Superior temporal gyrus (tissue), 1 donor: ENCODE measurements at regions not wholly inside any gene's neighbourhood (a gene's known extent, or its start where the extent isn't known, plus 50 kb on each side); places are given as distances from the start of the nearest gene placed in this dataset.

Experiments used
- DNase-seq: peaks from one replicate; pipeline ENCODE4 v3.0.0-alpha.2; 2016; ENCODE audit errors: extremely low spot score

DNA sequence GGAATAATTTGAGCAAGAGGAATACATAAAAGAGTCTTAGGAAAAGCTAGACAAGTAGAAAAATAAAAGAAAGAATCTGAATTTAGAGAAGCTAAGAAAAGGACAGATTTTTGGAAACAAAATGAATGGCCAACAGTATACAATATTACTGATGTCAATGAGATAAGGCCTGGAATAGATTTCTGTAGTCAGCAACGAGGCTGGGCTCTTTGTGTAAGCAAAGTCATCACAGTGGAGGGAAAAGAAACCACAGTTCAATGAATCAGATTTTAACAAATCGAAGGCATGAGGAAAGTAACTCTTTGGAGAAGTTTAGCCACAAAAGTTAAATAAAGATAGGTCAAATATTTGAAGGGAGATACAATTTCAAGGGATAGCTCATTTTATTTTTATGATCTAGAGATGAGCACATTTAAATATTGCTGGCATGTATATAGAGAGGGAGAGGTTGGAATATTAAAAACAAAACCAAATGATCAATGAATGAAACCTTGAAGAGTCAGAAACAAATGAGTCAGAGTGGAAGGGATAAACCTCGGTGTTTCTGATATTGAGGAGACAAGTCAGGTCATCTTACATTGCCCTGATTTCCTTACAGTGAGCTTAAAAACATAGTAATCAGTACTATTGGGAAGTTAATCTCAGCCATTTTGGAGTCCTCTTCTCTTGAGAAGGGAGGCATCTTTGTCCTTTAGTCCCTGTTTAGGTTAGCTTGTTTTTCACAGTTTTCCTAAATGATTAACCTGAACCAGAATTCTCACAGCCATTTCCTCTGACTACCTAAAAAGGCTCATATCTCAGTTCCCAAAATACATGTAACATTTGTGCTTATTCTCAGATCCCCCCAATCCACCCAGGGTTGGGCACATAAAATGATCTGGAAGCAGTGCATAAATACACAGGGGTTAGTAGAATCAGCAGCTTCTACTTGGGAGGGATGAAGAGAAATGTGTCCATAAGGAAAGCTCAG, 620.0 kb upstream of the B3GALT2 start:
- DNase-seq: no peak

DNA sequence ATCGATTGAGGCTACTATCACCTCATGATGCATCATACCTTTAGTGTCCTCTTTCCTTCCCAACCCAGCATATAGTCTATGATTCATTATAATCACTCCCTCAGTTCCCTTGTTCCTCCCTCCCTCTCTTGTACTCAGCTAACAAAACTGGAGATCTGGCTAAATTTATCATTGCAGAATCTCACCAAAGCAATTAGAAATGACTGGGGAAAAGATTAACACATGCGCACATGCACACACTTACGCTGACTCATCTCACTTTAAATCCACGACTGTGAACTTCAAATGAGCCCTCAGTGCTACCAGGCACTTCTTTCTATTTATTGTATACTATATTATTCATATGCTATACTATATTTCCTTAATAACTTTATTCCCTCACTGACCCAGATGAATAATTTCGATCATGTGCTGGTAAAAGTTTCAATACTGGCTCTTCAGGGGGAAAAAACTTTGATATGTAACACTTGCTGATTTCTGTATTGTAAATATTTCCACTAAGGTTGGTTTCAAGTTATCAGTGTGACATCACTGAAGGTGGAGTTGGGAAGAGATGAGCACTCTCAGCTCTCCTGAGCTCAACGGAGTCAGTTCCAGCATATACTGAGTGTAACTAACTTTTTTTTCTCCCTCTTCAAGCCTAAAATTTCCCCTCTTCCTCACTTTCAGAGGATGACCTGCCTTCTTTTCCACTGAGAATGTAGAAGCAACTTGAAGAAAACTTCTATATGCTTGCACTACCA, 613.7 kb upstream of the B3GALT2 start:
- DNase-seq: peak; percentile 34

GRCh38 chr1:193799371-193799770, 613.0 kb upstream of the B3GALT2 start:
- no peak for DNase-seq

- no peak for DNase-seq
These were observed 607.8 kb upstream of the B3GALT2 start for GRCh38 chr1:193794239-193794638.

DNA sequence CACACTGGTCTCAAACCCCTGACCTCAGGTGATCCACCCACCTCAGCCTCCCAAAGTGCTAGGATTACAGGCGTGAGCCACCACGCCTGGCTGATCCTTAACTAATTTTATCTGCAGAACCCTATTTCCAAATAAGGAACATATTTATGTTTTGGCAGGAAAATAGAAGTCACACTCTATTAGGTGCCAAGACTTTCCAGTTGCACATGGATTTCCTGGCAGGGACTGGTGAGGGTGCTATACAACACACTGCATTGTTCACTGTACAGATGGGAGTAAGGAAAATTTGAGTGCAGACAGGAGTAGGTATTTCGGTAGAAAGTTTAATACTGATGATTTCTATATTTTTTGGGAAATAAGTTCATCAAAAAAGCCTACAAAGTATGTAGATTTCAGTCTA, 605.3 kb upstream of the B3GALT2 start:
- DNase-seq: no peak

DNA sequence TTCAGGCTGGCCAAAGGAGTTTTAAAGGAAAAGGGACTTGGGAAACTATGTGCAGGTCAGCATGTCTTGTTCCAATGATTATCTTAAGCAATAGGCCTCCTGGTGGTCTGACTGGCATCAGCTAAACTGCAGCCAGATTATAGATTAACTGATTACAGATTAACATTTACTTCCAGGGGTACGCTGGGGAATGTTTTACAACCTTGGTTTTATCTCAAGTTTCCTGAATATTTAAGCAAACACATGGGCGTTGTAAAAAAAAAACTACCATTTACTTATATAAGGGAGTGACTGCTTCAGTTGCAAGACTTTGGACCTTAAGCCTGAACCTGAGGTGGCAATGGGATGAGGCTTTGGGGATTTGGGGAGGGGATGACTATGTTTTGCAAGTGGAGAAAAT, 600.6 kb upstream of the B3GALT2 start:
- DNase-seq: no peak

DNA sequence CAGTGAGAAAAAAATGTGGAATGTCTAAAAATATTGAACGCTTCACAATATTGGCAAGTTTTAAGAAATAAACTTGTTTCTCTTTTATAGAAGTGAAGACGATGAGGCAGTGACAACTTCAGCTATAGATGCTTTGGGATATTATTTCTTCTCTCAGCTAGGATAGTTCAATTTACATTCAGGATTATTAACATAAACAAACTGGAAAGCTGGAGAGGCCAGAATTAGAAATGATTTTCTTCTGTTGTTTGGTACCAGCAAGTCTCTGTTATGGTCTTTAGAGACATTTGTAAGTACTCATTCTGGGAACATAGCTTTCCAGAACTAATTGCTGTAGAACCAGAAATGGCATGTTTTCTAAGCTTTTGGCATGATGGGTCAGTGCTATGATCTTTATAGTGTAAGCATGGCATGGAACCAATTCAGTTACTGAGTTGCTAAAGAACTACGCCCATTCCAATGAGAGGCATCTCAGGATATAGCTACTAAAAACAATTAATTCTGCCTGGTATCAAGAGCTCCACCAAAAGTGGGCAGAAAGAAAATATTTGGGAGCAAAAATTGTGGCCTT, 599.5 kb upstream of the B3GALT2 start:
- no peak for DNase-seq

GRCh38 chr1:193774536-193775323, 588.3 kb upstream of the B3GALT2 start:
- DNase-seq: no peak

DNA sequence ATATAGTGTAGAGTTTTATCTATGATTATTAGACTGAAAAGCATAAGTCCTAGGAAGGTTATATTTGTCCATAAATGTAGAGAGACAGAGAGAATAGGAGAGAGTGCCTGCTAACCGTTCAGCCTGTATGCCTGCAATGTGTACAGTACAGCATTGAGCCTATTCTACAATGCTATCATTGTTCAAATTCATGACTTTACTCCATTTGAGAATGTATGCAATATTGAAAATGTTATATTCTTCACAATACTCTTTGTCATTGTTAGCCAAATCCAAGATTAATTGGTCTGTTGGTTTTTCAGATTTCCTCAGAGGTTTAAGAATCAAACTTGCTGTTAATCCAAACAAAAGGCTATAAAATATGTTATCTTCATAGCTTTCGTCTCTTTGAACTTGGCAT, 585.2 kb upstream of the B3GALT2 start:
- DNase-seq: no peak

GRCh38 chr1:193769651-193770050, 583.2 kb upstream of the B3GALT2 start:
- DNase-seq: no peak

- no peak for DNase-seq
These were observed 581.5 kb upstream of the B3GALT2 start for GRCh38 chr1:193767886-193768285.

DNA sequence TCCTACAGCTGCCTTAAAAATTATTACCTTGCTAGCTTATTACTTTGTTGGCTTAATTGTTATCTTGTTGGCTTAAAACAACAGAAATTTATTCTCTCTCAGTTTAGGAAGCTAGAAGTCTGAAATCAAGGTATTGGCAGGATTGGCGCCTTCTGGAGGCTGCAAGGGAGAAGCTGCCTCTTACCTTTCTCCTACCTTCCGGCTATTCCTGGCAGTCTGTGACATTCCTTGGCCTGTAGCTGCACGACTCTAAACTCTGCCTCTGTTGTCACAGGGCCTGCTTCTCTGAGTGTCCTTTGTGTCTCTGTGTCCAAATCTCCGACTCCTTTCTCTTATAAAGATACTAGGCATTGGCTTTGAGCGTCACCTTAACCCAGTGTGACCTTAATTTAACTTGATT, 579.9 kb upstream of the B3GALT2 start:
- DNase-seq: no peak

- DNase-seq: no peak
These were observed 576.9 kb upstream of the B3GALT2 start for GRCh38 chr1:193763266-193763665.

GRCh38 chr1:193762236-193762635, 575.8 kb upstream of the B3GALT2 start:
- DNase-seq: no peak

GRCh38 chr1:193755441-193755840, 569.0 kb upstream of the B3GALT2 start:
- no peak for DNase-seq

DNA sequence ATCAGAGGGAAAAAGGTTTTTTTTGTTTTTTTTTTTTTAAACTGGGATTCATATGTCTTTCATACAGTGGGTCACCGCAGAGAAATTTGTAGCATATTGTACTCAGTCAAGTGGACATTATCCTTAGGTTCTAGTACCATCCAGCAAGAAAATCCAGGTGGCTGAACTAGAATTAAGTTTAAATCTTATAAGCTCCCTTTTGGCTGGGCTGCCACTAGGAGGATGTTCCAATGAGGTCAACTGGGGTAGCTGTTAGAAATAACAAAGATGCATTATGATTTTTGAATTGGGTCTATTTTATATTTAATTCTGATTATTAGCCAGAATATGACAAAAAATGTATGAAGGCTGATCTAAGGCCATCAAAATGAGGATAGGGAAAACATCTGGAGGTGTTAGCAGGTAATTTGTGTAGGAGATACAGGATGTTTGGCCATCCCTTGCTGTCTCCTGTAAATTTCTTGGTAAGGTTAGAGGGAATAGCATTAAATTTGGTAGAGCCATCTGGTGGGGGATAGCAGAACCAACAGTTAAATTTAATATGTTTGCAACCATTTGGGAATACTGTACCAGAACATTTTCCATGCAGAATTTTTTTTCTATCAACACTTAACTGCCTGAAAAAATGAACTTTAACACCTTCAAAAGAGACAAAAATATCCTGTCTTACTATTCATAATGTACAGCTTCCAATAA, 568.5 kb upstream of the B3GALT2 start:
- no peak for DNase-seq

GRCh38 chr1:193754151-193754550, 567.7 kb upstream of the B3GALT2 start:
- DNase-seq: no peak

DNA sequence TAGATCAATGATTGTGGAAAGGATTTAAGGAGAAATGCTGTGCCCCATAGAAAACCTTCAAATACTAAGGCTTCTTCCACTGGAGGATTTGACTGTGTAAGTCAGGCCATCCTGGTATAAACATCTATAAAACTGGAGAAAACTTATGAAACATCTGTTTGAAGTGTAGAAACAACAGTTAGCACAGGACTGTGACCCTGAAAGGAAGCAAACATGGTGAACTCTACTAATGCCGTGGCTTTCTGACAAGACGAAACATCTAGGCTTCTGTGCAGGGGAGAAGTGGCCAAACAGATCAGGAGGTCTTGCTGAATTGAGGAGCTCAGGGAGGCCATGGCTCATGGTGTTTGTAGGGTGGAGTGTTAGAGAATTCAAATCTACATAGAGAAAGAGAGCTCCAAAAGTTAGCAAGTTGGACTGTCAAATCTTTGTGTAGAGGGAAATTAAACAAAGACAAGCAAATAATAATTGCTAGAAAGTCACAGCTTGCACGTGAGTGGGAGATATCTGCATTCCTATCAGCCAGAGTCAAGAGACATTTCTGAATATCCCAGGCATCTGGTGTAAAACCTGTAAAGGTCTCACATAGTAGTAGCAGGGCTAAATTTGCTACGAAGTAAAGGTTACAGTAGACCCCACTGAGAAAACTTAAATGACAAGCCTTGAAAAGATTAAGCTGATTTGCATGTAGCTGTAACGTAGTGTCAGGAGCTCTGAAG, 566.8 kb upstream of the B3GALT2 start:
- DNase-seq: no peak

GRCh38 chr1:193749868-193750267, 563.5 kb upstream of the B3GALT2 start:
- no peak for DNase-seq

- DNase-seq: no peak
These were observed 561.2 kb upstream of the B3GALT2 start for GRCh38 chr1:193747579-193747978.

DNA sequence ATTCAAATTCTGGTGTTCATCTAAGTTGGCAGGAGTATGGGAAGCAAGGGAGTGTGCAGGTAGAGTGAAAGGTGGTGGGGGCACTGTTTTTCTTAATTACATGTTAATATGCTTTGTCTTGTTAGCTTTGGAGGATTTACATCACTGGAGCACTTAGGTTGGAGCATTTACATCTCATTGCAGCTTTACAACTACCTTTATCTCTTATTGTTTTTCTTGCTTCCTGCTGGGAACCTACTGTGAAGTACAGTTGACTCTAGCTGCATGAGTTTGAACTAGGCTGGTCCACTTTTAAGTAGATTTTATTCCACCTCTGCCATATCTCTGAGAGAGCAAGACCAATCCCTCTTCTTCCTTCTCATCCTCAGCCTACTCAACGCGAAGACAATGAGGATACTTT, 554.8 kb upstream of the B3GALT2 start:
- DNase-seq: no peak
